ENCODE measurements at regions not wholly inside any gene's neighbourhood (a gene's known extent, or its start where the extent isn't known, plus 50 kb on each side); places are given as distances from the start of the nearest gene placed in this dataset.

- TF ChIP-seq RAD21 (IDR thresholded peaks at IDR 0.05; ENCODE audit: low read depth) = no peak
- no peak for TF ChIP-seq ZBTB7A (IDR thresholded peaks at IDR 0.05; ENCODE audit: low read depth)
- no peak for TF ChIP-seq REST (IDR thresholded peaks at IDR 0.05; ENCODE audit: low read depth)
- TF ChIP-seq MAX (IDR thresholded peaks at IDR 0.05) = no peak
- no peak for TF ChIP-seq EGR1 (IDR thresholded peaks at IDR 0.05)
- no peak for TF ChIP-seq YY1 (IDR thresholded peaks at IDR 0.05; ENCODE audit: low read depth)
- no peak for TF ChIP-seq USF1 (IDR thresholded peaks at IDR 0.05)
- no peak for TF ChIP-seq TCF12 (IDR thresholded peaks at IDR 0.05; ENCODE audit: low read depth)
Measured at GRCh38 chr12:59517522-59517921, 78.3 kb upstream of the SLC16A7 start.

- no peak for TF ChIP-seq MAX (IDR thresholded peaks at IDR 0.05)
Measured at GRCh38 chr12:59500915-59501314, 94.9 kb upstream of the SLC16A7 start.

GRCh38 chr12:59500335-59500734, 95.5 kb upstream of the SLC16A7 start:
- TF ChIP-seq USF1 (IDR thresholded peaks at IDR 0.05) (no peak), FOXM1 (IDR thresholded peaks at IDR 0.05; ENCODE audit: borderline replicate concordance, low read depth) (no peak), CREB1 (IDR thresholded peaks at IDR 0.05; ENCODE audit: low read depth) (no peak), YY1 (IDR thresholded peaks at IDR 0.05; ENCODE audit: low read depth) (no peak), NFIC (IDR thresholded peaks at IDR 0.05) (no peak), TEAD4 (IDR thresholded peaks at IDR 0.05) (no peak)

- TF ChIP-seq MAX (IDR thresholded peaks at IDR 0.05) (no peak), USF1 (IDR thresholded peaks at IDR 0.05) (no peak), TCF12 (IDR thresholded peaks at IDR 0.05; ENCODE audit: low read depth) (no peak), RAD21 (IDR thresholded peaks at IDR 0.05; ENCODE audit: low read depth) (no peak), ZBTB7A (IDR thresholded peaks at IDR 0.05; ENCODE audit: low read depth) (no peak), NFIC (IDR thresholded peaks at IDR 0.05) (no peak), CREB1 (IDR thresholded peaks at IDR 0.05; ENCODE audit: low read depth) (no peak), EP300 (IDR thresholded peaks at IDR 0.05; ENCODE audit: borderline replicate concordance) (no peak), EGR1 (IDR thresholded peaks at IDR 0.05) (no peak), TEAD4 (IDR thresholded peaks at IDR 0.05) (no peak), REST (IDR thresholded peaks at IDR 0.05; ENCODE audit: low read depth) (no peak), TAF1 (IDR thresholded peaks at IDR 0.05; ENCODE audit: low read depth) (no peak), CEBPB (IDR thresholded peaks at IDR 0.05) (no peak)
Measured at GRCh38 chr12:59499774-59500173, 96.1 kb upstream of the SLC16A7 start.

GRCh38 chr12:59494617-59495016, 101.2 kb upstream of the SLC16A7 start:
- no peak for TF ChIP-seq CREB1 (IDR thresholded peaks at IDR 0.05; ENCODE audit: low read depth)
- TF ChIP-seq TEAD4 (IDR thresholded peaks at IDR 0.05) = no peak
- TF ChIP-seq EP300 (IDR thresholded peaks at IDR 0.05; ENCODE audit: borderline replicate concordance) = no peak
- no peak for TF ChIP-seq FOXM1 (IDR thresholded peaks at IDR 0.05; ENCODE audit: borderline replicate concordance, low read depth)
- TF ChIP-seq EGR1 (IDR thresholded peaks at IDR 0.05) = no peak
- no peak for TF ChIP-seq RAD21 (IDR thresholded peaks at IDR 0.05; ENCODE audit: low read depth)

- TF ChIP-seq ZBTB7A (IDR thresholded peaks at IDR 0.05; ENCODE audit: low read depth) (no peak), TCF12 (IDR thresholded peaks at IDR 0.05; ENCODE audit: low read depth) (no peak), USF1 (IDR thresholded peaks at IDR 0.05) (no peak), FOXM1 (IDR thresholded peaks at IDR 0.05; ENCODE audit: borderline replicate concordance, low read depth) (no peak), CEBPB (IDR thresholded peaks at IDR 0.05) (no peak), EP300 (IDR thresholded peaks at IDR 0.05; ENCODE audit: borderline replicate concordance) (no peak), TEAD4 (IDR thresholded peaks at IDR 0.05) (no peak), TAF1 (IDR thresholded peaks at IDR 0.05; ENCODE audit: low read depth) (no peak), RAD21 (IDR thresholded peaks at IDR 0.05; ENCODE audit: low read depth) (no peak), MAX (IDR thresholded peaks at IDR 0.05) (no peak), EGR1 (IDR thresholded peaks at IDR 0.05) (no peak), CREB1 (IDR thresholded peaks at IDR 0.05; ENCODE audit: low read depth) (no peak), REST (IDR thresholded peaks at IDR 0.05; ENCODE audit: low read depth) (no peak), NFIC (IDR thresholded peaks at IDR 0.05) (no peak), YY1 (IDR thresholded peaks at IDR 0.05; ENCODE audit: low read depth) (no peak)
Measured at GRCh38 chr12:59491877-59492276, 104.0 kb upstream of the SLC16A7 start.
